ENCODE measurements at regions not wholly inside any gene's neighbourhood (a gene's known extent, or its start where the extent isn't known, plus 50 kb on each side); places are given as distances from the start of the nearest gene placed in this dataset.

DNA sequence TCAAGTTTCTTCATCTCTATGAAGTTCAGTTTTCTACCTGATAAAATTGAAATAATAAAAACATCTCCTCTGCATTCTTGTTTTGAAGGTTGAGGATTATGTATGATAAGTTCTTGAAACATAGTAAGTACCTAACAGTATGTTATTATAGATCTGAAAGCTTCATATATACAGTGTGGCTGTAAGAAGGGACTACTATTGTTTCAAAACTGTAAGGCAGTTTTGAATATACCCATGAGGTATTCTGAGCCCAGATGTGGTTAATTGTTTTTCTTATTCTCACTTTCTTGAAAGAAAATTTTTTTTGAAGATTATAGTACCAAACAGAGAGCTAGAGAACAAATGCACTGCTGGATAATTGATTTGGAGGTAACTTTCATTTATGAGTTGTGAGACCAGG lies 383.2 kb downstream of the CHSY3 start:
- ChIA-PET POLR2A (no interaction called here), CTCF (no interaction called here)

DNA sequence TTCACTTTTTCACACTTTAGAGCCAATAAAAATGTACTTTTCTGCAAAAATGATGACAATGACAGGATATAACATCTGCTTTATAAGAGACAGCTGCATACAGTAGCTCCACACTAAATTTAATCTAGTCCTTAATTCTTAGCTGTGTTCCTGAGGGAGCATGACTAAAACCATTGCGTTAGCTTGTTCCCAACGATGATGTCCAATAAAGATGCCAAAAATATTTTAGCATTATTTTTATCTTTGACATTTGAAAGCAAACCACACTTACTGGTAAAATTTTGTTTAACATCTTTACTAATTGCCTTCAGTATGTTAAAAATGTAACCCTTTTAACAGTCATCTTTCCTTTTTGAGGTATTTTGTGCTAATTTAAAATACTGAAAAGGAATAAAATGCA lies 382.7 kb downstream of the CHSY3 start:
- ChIA-PET POLR2A (no interaction called here), CTCF (no interaction called here)

- CTCF ChIA-PET: no interaction called here
- POLR2A ChIA-PET: no interaction called here
Observed at GRCh38 chr5:130282049-130282448, 377.8 kb downstream of the CHSY3 start.

DNA sequence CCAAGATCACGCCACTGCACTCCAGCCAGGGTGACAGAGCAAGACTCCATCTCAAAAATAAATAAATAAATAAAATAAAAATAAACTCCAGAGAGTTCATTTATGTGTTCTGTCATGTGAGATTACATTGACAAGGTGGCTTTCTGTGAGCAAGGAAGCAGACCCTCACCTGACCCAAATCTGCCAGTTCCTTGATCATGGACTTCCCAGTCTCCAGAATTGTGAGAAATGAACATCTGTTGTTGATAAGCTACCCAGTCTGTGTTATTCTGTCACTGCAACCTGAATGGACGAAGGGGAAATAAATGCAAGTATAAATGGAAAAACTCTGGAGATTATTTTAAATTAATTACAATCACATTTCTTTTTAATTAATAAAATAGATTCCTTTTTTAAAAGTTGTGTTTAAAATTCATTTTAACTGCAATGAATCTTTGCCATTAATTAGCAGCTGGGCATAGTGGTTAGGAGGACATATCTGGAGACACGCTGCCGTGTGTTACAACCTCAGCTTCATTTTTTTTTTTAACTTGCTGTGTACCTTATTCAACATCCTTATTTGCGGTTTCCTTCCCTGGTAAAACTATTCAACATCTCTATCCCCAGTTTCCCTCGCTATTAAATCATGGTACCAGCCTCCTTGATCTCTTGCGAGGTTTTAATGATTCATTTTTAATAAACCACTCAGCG lies 376.4 kb downstream of the CHSY3 start:
- CTCF ChIA-PET: no interaction called here

DNA sequence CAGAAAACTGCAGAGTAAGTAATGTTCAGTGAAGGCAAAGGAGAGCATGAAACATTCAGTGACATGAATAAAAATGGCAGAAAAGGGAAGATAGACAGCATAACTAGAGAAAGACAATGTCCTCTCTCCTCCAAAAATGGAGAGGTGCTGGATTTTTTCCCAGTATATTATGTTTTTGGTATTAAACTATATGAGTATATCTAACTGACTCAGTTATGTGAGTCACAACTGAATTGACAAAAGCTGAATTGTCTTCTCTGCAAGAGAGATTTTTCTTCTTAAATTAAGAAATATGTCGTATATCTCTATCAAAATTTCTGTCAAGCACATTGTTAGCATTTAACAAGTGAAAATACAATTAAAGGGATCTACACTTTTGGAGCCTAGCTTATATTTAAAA lies 375.1 kb downstream of the CHSY3 start:
- CTCF ChIA-PET: no interaction called here
- POLR2A ChIA-PET: no interaction called here

More for the DNA sequence above, 376.4 kb downstream of the CHSY3 start:
- POLR2A ChIA-PET: no interaction called here

DNA sequence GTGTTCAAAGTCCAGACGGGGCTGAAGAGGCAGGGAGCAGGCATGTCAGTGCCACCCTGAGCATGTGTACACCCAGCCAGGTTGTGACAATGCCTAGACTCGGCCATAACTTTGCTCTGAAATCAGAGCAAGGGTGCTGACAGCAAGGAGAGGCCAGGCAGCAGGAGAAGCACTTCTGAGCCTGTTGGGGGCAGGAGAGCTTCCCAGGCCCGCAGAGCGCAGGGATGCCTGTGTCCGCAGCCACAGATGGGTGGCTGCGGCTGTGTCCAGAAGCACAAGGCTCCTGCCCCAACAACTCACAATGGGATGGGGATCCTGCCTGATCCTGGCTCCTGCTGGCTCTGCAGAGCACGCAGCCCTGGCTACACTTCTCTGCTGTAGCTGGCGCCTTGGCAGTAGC lies 373.9 kb downstream of the CHSY3 start:
- POLR2A ChIA-PET: no interaction called here

DNA sequence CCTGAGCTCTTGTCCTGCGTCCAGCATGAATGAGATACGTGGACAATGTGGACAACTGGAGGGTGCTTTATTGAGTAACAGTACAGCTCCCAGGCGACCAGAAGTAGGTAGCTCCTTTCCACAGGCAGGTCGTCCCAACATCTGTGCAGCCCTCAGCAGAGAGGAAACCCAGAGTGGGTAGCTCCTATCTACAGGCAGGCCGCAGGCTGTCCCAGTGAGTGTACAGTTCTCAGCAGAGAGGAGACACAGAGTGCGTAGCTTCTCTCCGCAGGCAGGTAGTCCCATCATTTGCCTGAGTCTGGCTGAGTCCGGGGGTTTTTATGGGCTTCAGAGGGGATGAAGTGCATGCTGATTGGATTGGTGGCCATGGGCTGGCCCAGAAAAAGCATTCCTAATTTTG lies 373.3 kb downstream of the CHSY3 start:
- ChIA-PET POLR2A (no interaction called here), CTCF (no interaction called here)

More for the DNA sequence above, 373.9 kb downstream of the CHSY3 start:
- CTCF ChIA-PET: interaction anchor here (0.6 kb wide), 1 partner anchor 405 kb away, joined by 3 read pairs; no protein-coding TSS in a partner anchor

DNA sequence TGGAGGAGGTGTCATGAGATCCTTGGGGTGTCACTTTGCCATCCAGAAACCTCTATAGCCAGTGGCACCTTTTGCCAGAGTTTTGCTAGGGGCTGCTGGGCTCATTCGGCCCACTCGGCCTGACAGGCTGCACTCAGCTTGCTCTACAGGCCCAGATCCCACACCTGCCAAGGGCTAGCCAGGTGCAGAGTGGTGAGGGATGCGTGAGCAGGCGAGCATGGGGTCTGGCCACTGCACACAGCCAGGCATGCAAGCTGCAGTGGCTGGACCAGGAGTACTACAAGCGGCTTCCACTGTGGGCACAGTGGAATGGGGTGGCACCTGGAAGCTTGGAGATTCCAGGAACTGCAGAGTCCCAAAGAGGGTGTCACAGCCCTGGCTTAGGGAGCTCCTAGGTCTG lies 372.7 kb downstream of the CHSY3 start:
- ChIA-PET CTCF (no interaction called here), POLR2A (no interaction called here)

- ChIA-PET POLR2A (no interaction called here), CTCF (no interaction called here)
Observed at GRCh38 chr5:130272837-130273236, 368.6 kb downstream of the CHSY3 start.

GRCh38 chr5:130270786-130271185 lies 366.5 kb downstream of the CHSY3 start:
- ChIA-PET POLR2A (no interaction called here), CTCF (no interaction called here)

GRCh38 chr5:130268489-130268888 lies 364.2 kb downstream of the CHSY3 start:
- ChIA-PET CTCF (no interaction called here), POLR2A (no interaction called here)

GRCh38 chr5:130267926-130268325 lies 363.7 kb downstream of the CHSY3 start:
- POLR2A ChIA-PET: no interaction called here
- CTCF ChIA-PET: no interaction called here

DNA sequence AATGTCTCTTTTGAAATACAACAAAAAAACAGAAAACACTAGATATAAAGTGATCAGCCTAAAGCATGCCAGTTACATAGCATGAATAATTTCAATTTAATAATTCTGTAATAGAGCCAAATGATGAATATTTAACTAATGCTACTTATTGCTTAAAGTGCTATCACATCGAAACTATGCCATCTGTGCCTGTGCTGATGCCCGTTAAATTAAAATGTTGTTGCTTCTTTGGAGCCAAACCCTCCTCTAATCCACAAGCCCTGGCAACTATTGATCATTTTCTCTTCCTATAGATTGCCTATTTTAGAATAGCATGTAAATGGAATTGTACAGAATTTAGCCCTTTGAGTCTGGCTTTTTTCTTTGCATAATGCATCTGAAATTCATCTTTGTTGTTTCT lies 356.2 kb downstream of the CHSY3 start:
- ChIA-PET POLR2A (no interaction called here), CTCF (no interaction called here)

GRCh38 chr5:130251931-130252330 lies 347.7 kb downstream of the CHSY3 start:
- CTCF ChIA-PET: no interaction called here
- POLR2A ChIA-PET: no interaction called here

GRCh38 chr5:130243641-130244040 lies 339.4 kb downstream of the CHSY3 start:
- POLR2A ChIA-PET: no interaction called here
- CTCF ChIA-PET: no interaction called here

GRCh38 chr5:130237721-130238120 lies 333.5 kb downstream of the CHSY3 start:
- CTCF ChIA-PET: no interaction called here

More at GRCh38 chr5:130237721-130238120, 333.5 kb downstream of the CHSY3 start:
- POLR2A ChIA-PET: no interaction called here

Data from activated CD8-positive, alpha-beta memory T cell treated with anti-CD3 and anti-CD28 coated beads for 36 hours (primary cell).